ENCODE measurements at regions not wholly inside any gene's neighbourhood (a gene's known extent, or its start where the extent isn't known, plus 50 kb on each side); places are given as distances from the start of the nearest gene placed in this dataset.

DNA sequence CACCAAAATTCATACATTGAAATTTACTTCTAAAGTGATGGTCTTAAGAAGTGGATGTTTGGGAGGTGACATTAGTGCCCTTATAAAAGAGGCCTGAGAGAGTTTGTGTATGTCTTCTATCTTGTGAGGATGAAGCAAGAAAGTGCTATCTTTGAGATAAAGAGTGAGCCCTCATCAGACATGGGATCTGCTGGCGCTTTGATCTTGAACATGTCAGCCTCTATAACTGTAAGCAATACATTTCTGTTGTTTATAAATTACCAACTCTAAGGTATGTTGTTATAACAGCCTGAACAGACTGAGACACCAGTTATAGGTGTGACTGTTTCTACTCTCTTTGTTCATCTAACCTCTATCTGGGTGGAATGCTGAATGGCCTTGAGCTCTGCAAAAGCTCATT, 54.5 kb upstream of the SETBP1 start:
- DNase-seq, result no peak

DNA sequence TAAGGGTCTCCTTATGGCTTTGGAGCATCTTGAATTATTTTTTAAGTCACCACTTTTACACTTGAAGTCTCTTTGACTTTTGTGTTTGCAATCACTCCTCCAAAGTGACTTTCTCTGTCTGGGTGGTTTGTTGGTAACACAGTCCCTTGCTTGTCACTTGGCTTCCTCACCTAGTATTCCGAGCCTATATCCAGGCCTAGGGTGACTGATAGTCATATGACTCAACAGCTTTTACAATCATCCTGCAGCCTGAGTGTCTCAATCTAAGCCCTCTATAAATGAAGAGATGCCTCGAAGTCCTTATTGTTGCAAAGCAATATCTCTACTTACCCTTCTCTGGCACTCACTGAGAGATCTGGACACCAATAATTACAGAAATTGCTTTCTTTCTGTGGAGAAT, 53.9 kb upstream of the SETBP1 start:
- no peak for DNase-seq

DNA sequence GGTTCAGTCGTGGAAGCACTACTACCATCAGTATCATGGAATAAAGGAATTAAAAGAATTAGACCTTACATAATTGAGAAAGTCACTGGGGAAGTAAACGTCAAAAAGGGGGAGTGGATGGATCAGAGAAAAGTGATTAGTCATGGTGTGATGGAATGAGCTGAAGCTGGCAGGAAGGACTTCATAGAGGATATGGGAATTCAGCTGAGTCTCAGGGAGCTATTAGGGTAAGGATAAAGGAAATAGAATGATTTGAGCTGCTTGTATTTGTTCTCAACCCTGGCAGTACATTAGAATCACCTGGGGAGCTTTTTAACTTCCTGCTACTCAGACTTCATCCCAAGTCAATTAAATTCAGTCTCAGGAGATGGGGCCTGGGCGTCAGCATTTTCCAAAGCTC, 53.4 kb upstream of the SETBP1 start:
- DNase-seq, result no peak

GRCh38 chr18:44629406-44629805, 51.3 kb upstream of the SETBP1 start:
- DNase-seq, result no peak

GRCh38 chr18:44630118-44630517, 50.6 kb upstream of the SETBP1 start:
- DNase-seq, result no peak

Data from femur (tissue), 1 donor.